HUDEP-2 (cell line): ENCODE measurements at regions not wholly inside any gene's neighbourhood (a gene's known extent, or its start where the extent isn't known, plus 50 kb on each side); places are given as distances from the start of the nearest gene placed in this dataset.

Source experiments
- DNase-seq, 76 experiments: peaks; one replicate each; lab custom pipeline; 2025; ENCODE audit not compliant: unreplicated experiment in 76 of 76; lab: John Stamatoyannopoulos, UW

DNA sequence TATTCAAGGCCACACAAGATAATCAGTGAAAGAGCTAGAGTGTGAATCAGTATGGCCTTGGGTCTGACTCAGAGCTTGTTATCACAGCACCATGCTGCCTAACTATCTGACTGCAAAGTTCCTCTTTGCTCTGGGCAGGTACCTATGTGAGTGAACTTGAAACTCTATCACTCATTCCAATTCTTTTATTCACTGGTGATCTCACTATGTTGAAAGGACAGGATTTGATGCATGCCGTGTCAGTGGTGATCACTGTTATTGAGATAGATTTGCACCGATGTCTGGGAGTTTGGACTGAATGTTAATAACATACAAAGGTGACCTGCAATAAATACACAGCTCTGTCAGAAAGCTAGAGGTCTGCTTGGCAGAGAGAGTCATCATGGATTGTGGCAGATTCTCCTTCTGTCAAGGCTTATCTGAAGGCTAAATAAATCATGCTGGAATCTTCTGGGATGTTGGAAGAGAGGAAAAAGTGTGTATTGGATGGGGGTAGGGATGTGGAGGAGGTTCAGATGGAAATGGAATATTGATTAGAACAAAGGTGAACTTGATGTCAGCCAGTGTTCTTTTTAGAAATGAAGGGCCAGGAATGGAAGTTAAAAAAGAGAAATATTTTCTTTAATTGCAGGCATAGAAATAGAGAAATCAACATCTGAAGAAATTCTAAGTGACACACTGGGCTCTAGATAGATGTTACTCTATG lies 91.8 kb upstream of the TNC start:
- peak in 1 of 76 experiments; percentile 6 for DNase-seq

DNA sequence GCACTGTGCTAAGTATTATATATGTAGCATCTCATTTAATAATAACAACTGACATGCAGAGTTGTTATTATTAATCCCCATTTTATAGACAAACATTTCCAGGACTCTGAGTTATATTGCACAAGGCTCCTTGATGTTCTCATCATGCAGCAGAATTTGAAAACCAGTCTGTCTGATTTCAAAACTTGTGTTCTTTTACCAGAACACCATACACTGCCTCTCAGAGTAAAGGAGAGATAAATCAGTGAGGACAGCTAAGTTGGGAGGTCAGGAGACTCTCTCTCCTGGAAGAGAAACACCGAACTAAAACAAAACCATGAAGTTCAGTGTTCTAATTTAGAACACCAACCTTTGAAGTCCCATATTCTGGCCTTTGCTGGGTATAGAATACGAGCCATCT lies 92.7 kb upstream of the TNC start:
- no peak for DNase-seq

- DNase-seq, result peak in 19 of 76 experiments; percentile 1 to 39 (median 11)
Measured at GRCh38 chr9:115211413-115212124, 93.6 kb upstream of the TNC start.

GRCh38 chr9:115212125-115212605 lies 94.2 kb upstream of the TNC start:
- DNase-seq, result no peak

DNA sequence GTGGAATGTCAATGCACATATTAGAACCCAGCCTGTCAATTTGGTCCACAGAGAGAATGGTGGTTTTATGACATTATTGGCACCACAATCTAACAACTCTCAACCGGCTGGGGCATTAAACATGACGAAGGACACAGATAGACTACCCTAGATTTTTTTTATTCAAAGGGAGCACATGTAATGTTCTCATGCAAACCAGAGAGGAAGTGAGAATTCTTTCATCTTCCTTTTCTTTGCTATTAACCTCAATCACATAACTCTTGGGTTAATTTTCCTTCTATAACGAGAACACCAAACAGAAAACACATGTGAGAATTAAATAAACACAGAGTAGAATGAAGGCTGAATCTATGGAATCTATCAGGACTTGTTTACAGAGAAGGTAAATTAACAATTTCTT lies 94.9 kb upstream of the TNC start:
- DNase-seq, result no peak

DNA sequence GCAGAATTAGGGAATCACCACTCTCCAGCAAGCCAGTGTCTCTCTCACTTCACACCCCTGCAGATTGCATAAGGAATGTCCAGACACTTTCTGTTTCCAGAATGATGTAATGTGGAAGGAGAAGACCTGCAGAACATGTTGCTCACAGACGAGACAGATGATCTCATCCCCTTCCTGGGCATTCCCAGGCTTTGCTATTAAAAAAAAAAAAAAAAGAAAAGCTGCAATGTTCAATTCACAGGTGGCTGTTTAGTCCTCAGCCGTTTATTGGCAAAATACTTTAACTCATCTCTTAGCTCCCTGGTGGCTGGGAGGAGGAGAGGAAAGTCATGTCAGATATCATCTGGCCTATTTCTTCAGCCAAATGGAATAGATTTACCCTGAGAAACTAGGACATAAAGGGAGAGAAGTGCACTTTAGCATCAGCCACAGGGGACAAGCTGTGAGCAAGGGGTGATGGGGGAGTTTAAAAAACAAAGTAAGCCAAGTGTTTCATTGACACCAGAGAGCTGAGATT lies 95.9 kb upstream of the TNC start:
- DNase-seq, result no peak

DNA sequence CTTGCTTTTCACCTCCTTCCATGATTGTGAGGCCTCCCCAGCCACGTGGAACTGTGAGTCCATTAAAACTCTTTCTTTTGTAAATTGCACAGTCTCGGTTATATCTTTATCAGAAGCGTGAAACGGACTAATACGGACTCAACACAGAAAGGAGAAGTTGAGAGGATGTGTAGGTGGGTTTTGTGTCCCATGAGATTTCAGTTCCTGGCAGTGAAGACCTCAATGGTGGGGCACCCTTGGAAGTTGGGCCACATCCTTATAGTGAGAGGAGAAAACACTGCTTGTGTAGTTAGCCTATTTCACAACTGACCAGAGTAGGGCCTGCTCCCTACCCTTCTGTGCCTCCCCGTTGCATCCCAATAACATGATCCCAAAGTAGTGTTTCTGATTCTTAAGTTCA lies 98.9 kb upstream of the TNC start:
- DNase-seq, result no peak

DNA sequence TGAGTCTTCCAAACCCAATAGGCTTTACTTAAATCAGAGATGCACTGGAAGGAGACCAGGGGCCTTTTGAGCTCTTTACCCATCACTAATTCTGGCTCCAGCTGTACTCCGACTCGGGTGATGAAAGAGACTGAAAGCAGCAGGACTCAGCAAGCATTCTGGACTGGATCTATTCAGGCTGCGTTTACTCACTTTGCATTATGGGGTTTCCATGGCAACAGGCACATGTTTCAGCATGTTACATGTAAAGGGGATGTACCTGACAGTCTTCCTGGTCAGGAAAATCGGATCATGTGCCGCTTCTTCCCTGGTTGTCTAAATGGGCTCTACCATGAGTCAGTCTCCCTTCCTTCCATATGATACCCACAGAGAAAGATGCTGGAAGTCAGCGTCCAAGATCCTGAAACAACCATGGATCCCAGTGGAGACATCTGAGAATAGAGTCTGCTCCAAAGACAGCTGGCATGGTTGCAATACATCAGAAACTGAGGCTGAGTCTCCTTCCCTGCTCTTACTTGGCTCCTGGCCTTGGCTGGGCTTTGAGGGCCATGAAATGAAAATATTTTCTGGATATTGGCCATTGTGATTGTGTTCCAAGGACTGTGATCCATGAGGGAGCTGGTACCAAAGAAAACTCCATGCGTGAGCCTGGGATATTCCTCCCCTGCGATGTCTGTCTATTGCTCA lies 102.5 kb upstream of the TNC start:
- DNase-seq, result no peak

- no peak for DNase-seq
Measured at GRCh38 chr9:115223471-115223870, 105.5 kb upstream of the TNC start.

DNA sequence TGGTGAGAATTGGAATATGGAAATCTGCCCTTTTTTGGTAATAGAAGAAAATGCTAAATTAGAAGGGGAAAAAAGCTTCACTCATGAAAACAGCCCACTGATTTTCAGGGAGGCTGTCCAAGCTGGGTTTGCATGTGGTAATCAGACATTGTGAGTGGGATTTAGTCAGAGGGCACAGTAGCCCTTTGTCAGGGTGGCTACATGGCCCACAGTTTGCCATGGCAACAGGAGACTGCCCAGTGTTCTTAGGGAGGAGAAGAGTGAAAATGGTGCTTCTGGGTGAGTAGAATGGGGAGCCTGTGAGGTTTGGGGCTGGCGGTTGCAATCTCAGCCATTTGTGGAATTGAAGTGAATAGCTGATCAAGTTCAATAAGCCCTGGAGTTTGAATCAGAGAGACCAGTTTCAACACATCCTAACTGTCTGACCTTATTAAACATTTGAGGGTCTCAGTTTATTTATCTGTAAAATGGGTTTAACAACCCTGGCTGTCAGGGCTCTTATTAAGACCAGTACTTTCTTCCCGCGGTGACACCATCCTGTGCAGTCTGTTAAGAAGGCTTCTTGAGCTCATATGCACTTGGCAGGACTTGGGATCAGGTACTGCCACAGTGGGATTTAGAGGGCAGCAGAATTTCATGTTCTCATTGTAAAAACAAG lies 107.6 kb upstream of the TNC start:
- DNase-seq, result no peak

- DNase-seq, result no peak
Measured at GRCh38 chr9:115226152-115226551, 108.2 kb upstream of the TNC start.

GRCh38 chr9:115229496-115229895 lies 111.5 kb upstream of the TNC start:
- no peak for DNase-seq

- no peak for DNase-seq
Measured at GRCh38 chr9:115230924-115231515, 113.1 kb upstream of the TNC start.

- DNase-seq, result no peak
Measured at GRCh38 chr9:115232181-115232774, 114.3 kb upstream of the TNC start.

DNA sequence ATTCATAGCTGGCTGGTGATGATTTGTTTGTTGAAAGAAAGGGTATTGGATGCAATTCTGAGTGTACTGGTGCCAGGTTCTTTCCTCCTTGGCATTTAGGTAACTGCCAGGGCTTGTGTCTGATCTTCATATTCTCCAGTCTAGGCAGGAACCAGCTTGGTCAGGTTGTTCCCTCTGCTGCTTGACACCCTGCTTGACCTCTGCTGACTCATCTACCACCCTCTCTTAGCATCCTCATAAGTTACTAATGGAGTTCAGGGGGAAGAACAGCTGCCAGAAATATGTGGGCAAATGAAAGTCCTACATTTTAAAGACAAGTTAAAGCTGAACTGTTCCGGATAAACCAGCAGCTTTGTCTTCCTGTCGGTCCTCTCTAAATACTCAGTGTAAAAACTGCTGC lies 116.1 kb upstream of the TNC start:
- no peak for DNase-seq

- DNase-seq, result no peak
Measured at GRCh38 chr9:115235221-115235620, 117.3 kb upstream of the TNC start.

GRCh38 chr9:115237385-115237998 lies 119.5 kb upstream of the TNC start:
- DNase-seq, result no peak

GRCh38 chr9:115240676-115241075 lies 122.7 kb upstream of the TNC start:
- no peak for DNase-seq

GRCh38 chr9:115241641-115242040 lies 123.7 kb upstream of the TNC start:
- DNase-seq, result no peak

GRCh38 chr9:115249488-115249887 lies 131.5 kb upstream of the TNC start:
- DNase-seq, result no peak
